Gastrocnemius medialis (tissue), 4 donors: ENCODE measurements at regions not wholly inside any gene's neighbourhood (a gene's known extent, or its start where the extent isn't known, plus 50 kb on each side); places are given as distances from the start of the nearest gene placed in this dataset.
A peak's percentile ranks its signal among the peaks of the same experiment; 100 is the strongest.

Experiments
- ATAC-seq, 2 donors: fragments of 150-250 bp; one replicate each; pipeline ENCODE4 v1.9.1; 2016
- DNase-seq, 2 donors: peaks; one replicate each; pipeline ENCODE4 v3.0.0-alpha.2; 2019
- H3K27ac ChIP-seq, 4 donors: fragments of 200-600 bp; sonication (generic); 1 replicate in 1 of 4; 2 replicates in 3 of 4; pipeline ENCODE4 v1.5.1; 2016 to 2018; ENCODE audit warnings: mild to moderate bottlenecking in 2 of 4, moderate library complexity in 1 of 4
- H3K27me3 ChIP-seq, 3 donors: fragments of 200-600 bp; sonication (generic) in 2 of 3; 1 replicate in 1 of 3; 2 replicates in 2 of 3; pipeline versions ENCODE4 v1.5.1 to v1.6.0; 2016 to 2019; ENCODE audit warnings: mild to moderate bottlenecking in 1 of 3, moderate library complexity in 1 of 3
- H3K36me3 ChIP-seq, 2 donors: fragments of 200-600 bp; sonication (generic) in 1 of 2; one replicate each; pipeline ENCODE4 v1.5.1; 2017 to 2018
- H3K4me1 ChIP-seq, 2 donors: fragments of 200-600 bp; sonication (generic) in 1 of 2; one replicate each; pipeline ENCODE4 v1.5.1; 2016 to 2017; ENCODE audit warnings: mild to moderate bottlenecking in 2 of 2
- H3K4me3 ChIP-seq, 4 donors: fragments of 200-600 bp; sonication (generic) in 3 of 4; 1 replicate in 1 of 4; 2 replicates in 3 of 4; pipeline ENCODE4 v1.5.1; 2016 to 2019; ENCODE audit warnings: mild to moderate bottlenecking in 2 of 4
- H3K9me3 ChIP-seq, 3 donors: fragments of 200-600 bp; sonication (generic) in 2 of 3; 1 replicate in 1 of 3; 2 replicates in 2 of 3; pipeline ENCODE4 v1.5.1; 2016 to 2019
- CTCF ChIP-seq, 5 experiments: fragments of 450-650 bp in 3 of 5; fragments of 200-600 bp in 2 of 5; sonication (generic) in 2 of 5; IDR thresholded peaks in 4 of 5; conservative IDR thresholded peaks in 1 of 5; 1 replicate in 4 of 5; 2 replicates in 1 of 5; pipeline ENCODE4 v1.5.1; 2016 to 2019; ENCODE audit warnings: antibody characterized with exemption in 5 of 5, mild to moderate bottlenecking in 3 of 5, moderate library complexity in 3 of 5
- POLR2A ChIP-seq, 2 donors: fragments of 450-650 bp; IDR thresholded peaks; one replicate each; pipeline ENCODE4 v1.6.1; 2017; ENCODE audit warnings: antibody characterized with exemption in 2 of 2, mild to moderate bottlenecking in 2 of 2, moderate library complexity in 2 of 2
- in situ Hi-C, 4 donors: fragments of 200-750 bp; cut with MboI; loops; one replicate each; pipeline versions ENCODE4 v1.15.0 to v1.8.0; 2017; ENCODE audit warnings: low sequenced_read_pairs in 4 of 4
- intact Hi-C: fragments of 100-400 bp; cut with DNase I; formaldehyde crosslinking; loops from one replicate; pipeline ENCODE4 v1.15.1; 2023; ENCODE audit warnings: low total_unique reads

DNA sequence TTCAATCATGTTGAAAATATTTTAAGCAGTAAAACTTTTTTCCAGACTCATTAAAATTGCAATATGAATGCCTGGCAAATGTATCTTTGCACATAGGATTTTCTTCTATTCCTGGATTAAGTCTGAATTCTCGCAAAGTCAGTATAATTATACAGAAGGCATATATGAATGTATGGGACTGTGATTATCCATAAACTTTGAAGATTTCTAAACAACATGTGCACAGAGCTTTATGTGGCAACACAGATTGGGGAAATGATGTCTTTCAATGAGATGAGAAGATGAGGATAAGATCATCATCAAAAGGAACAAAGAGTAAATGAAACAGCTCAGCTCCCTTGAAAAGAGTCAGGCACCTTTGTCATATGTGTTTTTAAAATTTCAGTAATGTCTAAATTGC, 635.3 kb downstream of the CDH11 start:
- DNase-seq, result no peak
- Histone ChIP-seq H3K4me3 (no peak overlapping the region), H3K9me3 (no peaks in the 10 kb centered on the region), H3K4me1 (no peaks in the 10 kb centered on the region), H3K36me3 (no peaks in the 10 kb centered on the region), H3K27me3 (no peaks in the 10 kb centered on the region), H3K27ac (no peak overlapping the region)
- ATAC-seq, result no peak
- in situ Hi-C loops (no loop called here), intact Hi-C loops (no loop called here)
- TF ChIP-seq POLR2A (IDR thresholded peaks at IDR 0.05) (no peak), CTCF (IDR thresholded peaks at IDR 0.05 in 4 of 5, conservative IDR thresholded peaks at IDR 0.05 in 1 of 5) (no peak)

DNA sequence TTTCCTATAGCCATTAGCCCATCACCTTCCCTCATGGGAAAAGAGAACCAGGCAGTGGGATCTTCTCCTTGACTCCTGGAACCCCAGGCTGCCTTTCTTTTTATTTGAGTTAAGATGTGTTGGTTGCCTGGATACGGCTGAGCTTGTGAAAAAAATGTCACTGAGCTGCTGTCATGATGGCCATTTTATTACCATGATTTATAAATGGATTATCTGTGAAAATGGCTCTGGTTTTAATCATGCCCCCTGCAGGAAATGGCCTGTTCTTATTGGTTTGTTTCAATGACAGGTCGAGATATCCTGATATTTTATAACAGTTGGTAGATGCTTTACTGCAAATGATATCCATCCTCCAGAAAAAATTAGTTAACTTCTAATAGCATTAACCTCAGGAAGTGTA, 640.4 kb downstream of the CDH11 start:
- in situ Hi-C loops, result no loop called here
- ATAC-seq, result no peak

GRCh38 chr16:64478252-64478906, 643.5 kb downstream of the CDH11 start:
- no peaks in the 10 kb centered on the region for H3K27me3 ChIP-seq
- H3K4me3 ChIP-seq, result no peak overlapping the region
- H3K36me3 ChIP-seq, result no peaks in the 10 kb centered on the region
- TF ChIP-seq CTCF (IDR thresholded peaks at IDR 0.05 in 4 of 5, conservative IDR thresholded peaks at IDR 0.05 in 1 of 5) (no peak), POLR2A (IDR thresholded peaks at IDR 0.05) (no peak)
- no peaks in the 10 kb centered on the region for H3K9me3 ChIP-seq
- intact Hi-C loops (loop anchor here (10.0 kb wide), 1 partner anchor 314 kb away; no protein-coding TSS in a partner anchor), in situ Hi-C loops (no loop called here)
- no peak overlapping the region for H3K27ac ChIP-seq
- H3K4me1 ChIP-seq, result peaks cover 17% of the 10 kb centered on the region in 2 donors
- DNase-seq (no peak), ATAC-seq (no peak)

More for the DNA sequence above, 640.4 kb downstream of the CDH11 start:
- intact Hi-C loops, result no loop called here
- Histone ChIP-seq H3K27me3 (no peaks in the 10 kb centered on the region), H3K27ac (no peak overlapping the region), H3K4me3 (no peak overlapping the region), H3K4me1 (peaks cover 1 to 10% of the 10 kb centered on the region in 2 donors), H3K36me3 (no peaks in the 10 kb centered on the region), H3K9me3 (no peaks in the 10 kb centered on the region)
- TF ChIP-seq POLR2A (IDR thresholded peaks at IDR 0.05) (no peak), CTCF (IDR thresholded peaks at IDR 0.05 in 4 of 5, conservative IDR thresholded peaks at IDR 0.05 in 1 of 5) (no peak)
- DNase-seq, result no peak

DNA sequence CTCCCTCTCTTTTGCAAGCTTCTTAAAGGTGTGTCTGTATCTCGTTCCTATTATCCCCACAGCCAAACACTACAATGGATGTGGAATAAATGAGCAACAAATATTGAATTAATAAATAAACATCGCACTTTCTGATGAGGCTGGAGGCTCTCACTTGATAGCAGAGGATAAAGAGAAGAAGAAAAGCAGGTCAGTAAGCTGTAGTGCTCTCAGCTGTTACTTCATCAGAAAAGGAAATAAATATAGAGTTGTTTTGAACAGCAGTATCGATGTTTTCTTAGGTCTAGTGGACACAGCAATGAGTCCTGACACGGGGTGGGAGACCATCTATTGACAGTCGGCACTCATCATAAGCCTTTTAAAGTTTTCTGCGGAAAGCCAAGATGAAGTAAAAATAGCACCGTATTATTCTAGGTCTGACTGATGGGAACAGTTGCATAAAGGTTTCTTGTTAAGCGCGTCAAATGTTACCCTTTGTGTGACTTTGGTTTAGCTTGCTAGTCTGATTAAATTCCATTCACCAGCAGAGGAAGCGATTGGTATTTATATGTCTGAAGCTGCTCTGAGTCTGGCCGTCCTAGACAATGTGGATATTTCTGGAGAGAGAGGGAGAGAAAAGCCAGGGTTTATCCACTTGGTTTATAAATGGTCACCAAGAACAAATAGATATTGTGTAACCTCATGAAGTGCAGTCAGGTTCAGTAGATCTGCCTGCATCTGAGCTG, 646.1 kb downstream of the CDH11 start:
- in situ Hi-C loops (no loop called here), intact Hi-C loops (loop anchor here (10.0 kb wide), 1 partner anchor 311 kb away; no protein-coding TSS in a partner anchor)
- no peak for TF ChIP-seq CTCF (IDR thresholded peaks at IDR 0.05 in 4 of 5, conservative IDR thresholded peaks at IDR 0.05 in 1 of 5)
- no peak for TF ChIP-seq POLR2A (IDR thresholded peaks at IDR 0.05)
- H3K27ac ChIP-seq, result peak overlapping the region; percentile 36 to 74 (median 67)
- DNase-seq (no peak), ATAC-seq (peak; percentile 82 to 91)
- peak overlapping the region in 2 of 4 donors; percentile 9 to 25 for H3K4me3 ChIP-seq
- no peaks in the 10 kb centered on the region for H3K36me3 ChIP-seq
- no peaks in the 10 kb centered on the region for H3K9me3 ChIP-seq
- no peaks in the 10 kb centered on the region for H3K27me3 ChIP-seq
- H3K4me1 ChIP-seq, result peaks cover 17% of the 10 kb centered on the region in 2 donors
